WTC11 (cell line): ENCODE measurements at regions not wholly inside any gene's neighbourhood (a gene's known extent, or its start where the extent isn't known, plus 50 kb on each side); places are given as distances from the start of the nearest gene placed in this dataset.

ENCODE experiments used
- CTCF ChIP-seq: fragments of 200-600 bp; IDR thresholded peaks from 2 replicates; pipeline ENCODE4 v1.8.0; 2022; ENCODE audit warnings: antibody characterized with exemption
- NFYB ChIP-seq: sonication (generic); formaldehyde crosslinking; conservative IDR thresholded peaks from 2 replicates; pipeline ENCODE4 v1.8.0; 2022; ENCODE audit warnings: low read depth, missing genetic modification reagents
- USF1 ChIP-seq: sonication (generic); formaldehyde crosslinking; IDR thresholded peaks from 2 replicates; pipeline ENCODE4 v1.8.0; 2022; ENCODE audit warnings: mild to moderate bottlenecking, missing genetic modification reagents

- TF ChIP-seq CTCF (no peak), USF1 (CRISPR knock-in tag) (no peak), NFYB (CRISPR knock-in tag) (no peak)
Observed at GRCh38 chr2:54392555-54393324, 63.4 kb upstream of the SPTBN1 start.
